Mesodermal cell (in vitro differentiated cells): ENCODE measurements at regions not wholly inside any gene's neighbourhood (a gene's known extent, or its start where the extent isn't known, plus 50 kb on each side); places are given as distances from the start of the nearest gene placed in this dataset.

Experiments
- H3K27ac ChIP-seq: 2 replicates; pipeline ENCODE4 v1.7.0; 2013; ENCODE audit warnings: mild to moderate bottlenecking, low read depth, low read length, moderate library complexity; ENCODE audit not compliant: severe bottlenecking
- H3K36me3 ChIP-seq: 2 replicates; pipeline ENCODE4 v1.7.1; 2013; ENCODE audit warnings: mild to moderate bottlenecking, low read length, moderate library complexity; ENCODE audit not compliant: control insufficient read depth, insufficient read depth
- H3K4me1 ChIP-seq: one replicate; pipeline ENCODE4 v1.7.1; 2013; ENCODE audit warnings: mild to moderate bottlenecking, low read length; ENCODE audit not compliant: insufficient read depth, control insufficient read depth, poor library complexity, severe bottlenecking
- H3K4me3 ChIP-seq: 2 replicates; pipeline ENCODE4 v1.7.0; 2013; ENCODE audit warnings: low read length, control low read depth, mild to moderate bottlenecking; ENCODE audit not compliant: insufficient read depth, poor library complexity, severe bottlenecking; ENCODE audit errors: extremely low read depth
- H3K9me3 ChIP-seq: 2 replicates; pipeline ENCODE4 v1.7.1; 2013; ENCODE audit warnings: mild to moderate bottlenecking, low read length, moderate library complexity; ENCODE audit not compliant: control insufficient read depth
- WGBS, 2 experiments: methylation state at CpG; one replicate each; pipeline ENCODE4 v1.1.5; 2013; ENCODE audit warnings: missing lambda C conversion rate in 2 of 2; ENCODE audit not compliant: insufficient coverage in 2 of 2; 5-methylcytosine and 5-hydroxymethylcytosine counted together

- H3K4me1 ChIP-seq: no peaks in the 10 kb centered on the region
- H3K4me3 ChIP-seq: no peak overlapping the region
- no peaks in the 10 kb centered on the region for H3K9me3 ChIP-seq
- H3K36me3 ChIP-seq: no peaks in the 10 kb centered on the region
- H3K27ac ChIP-seq: no peak overlapping the region
- WGBS, 2 experiments: 88 to 100% methylated on average over 1 to 6 of the region's 6 CpGs
Observed at GRCh38 chr1:14535619-14536355, 62.7 kb upstream of the KAZN start.

- WGBS, 2 experiments: 60% methylated on average over 1 of the region's 4 CpGs; no CpG with 5 or more reads in 1 of the 2 experiments
- no peak overlapping the region for H3K27ac ChIP-seq
Observed at GRCh38 chr1:14538335-14538734, 60.1 kb upstream of the KAZN start.

GRCh38 chr1:14539309-14539708 lies 59.2 kb upstream of the KAZN start:
- 88 to 95% methylated on average over 1 to 3 of the region's 3 CpGs for WGBS, 2 experiments
- Histone ChIP-seq H3K36me3 (no peaks in the 10 kb centered on the region), H3K4me3 (no peak overlapping the region), H3K4me1 (no peaks in the 10 kb centered on the region), H3K9me3 (no peaks in the 10 kb centered on the region), H3K27ac (no peak overlapping the region)

More at GRCh38 chr1:14538335-14538734, 60.1 kb upstream of the KAZN start:
- no peaks in the 10 kb centered on the region for H3K4me1 ChIP-seq
- no peak overlapping the region for H3K4me3 ChIP-seq
- H3K9me3 ChIP-seq: no peaks in the 10 kb centered on the region
- no peaks in the 10 kb centered on the region for H3K36me3 ChIP-seq

- Histone ChIP-seq H3K4me1 (no peaks in the 10 kb centered on the region), H3K9me3 (no peaks in the 10 kb centered on the region), H3K27ac (no peak overlapping the region), H3K36me3 (no peaks in the 10 kb centered on the region), H3K4me3 (no peak overlapping the region)
- WGBS, 2 experiments: 79 to 92% methylated on average over 4 to 5 of the region's 9 CpGs
Observed at GRCh38 chr1:14539953-14540563, 58.4 kb upstream of the KAZN start.

- 94 to 96% methylated on average over 4 to 5 of the region's 5 CpGs for WGBS, 2 experiments
Observed at GRCh38 chr1:14541348-14541747, 57.1 kb upstream of the KAZN start.

GRCh38 chr1:14543191-14543840 lies 55.2 kb upstream of the KAZN start:
- Histone ChIP-seq H3K27ac (no peak overlapping the region), H3K36me3 (no peaks in the 10 kb centered on the region), H3K9me3 (peaks cover 7% of the 10 kb centered on the region), H3K4me1 (no peaks in the 10 kb centered on the region), H3K4me3 (no peak overlapping the region)
- 67 to 96% methylated on average over 3 to 4 of the region's 7 CpGs for WGBS, 2 experiments

More at GRCh38 chr1:14541348-14541747, 57.1 kb upstream of the KAZN start:
- H3K4me3 ChIP-seq: no peak overlapping the region
- peaks cover 7% of the 10 kb centered on the region for H3K9me3 ChIP-seq
- no peaks in the 10 kb centered on the region for H3K36me3 ChIP-seq
- no peaks in the 10 kb centered on the region for H3K4me1 ChIP-seq
- H3K27ac ChIP-seq: no peak overlapping the region

DNA sequence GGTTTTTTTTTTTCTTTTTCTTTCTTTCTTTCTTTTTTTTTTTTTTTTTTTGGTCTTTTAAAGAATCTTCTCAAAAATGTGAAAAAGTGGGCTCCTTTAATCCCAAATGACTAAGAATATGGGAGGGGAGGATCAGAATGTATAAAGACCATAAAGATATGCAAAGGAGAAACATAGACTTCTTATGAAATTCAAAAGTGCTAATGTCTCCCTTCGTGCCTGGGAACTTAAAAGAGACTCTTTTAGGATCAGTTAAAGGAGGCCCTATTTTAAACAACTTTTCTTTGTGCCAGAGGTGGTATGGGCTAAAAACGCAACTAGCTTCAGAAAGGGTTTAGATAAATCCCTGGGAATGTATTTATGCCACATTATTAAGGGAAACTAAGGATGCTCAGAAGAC lies 54.2 kb upstream of the KAZN start:
- WGBS, 2 experiments: 100% methylated on average over 1 of the region's 2 CpGs; no CpG with 5 or more reads in 1 of the 2 experiments
- Histone ChIP-seq H3K9me3 (peaks cover 7% of the 10 kb centered on the region), H3K4me3 (no peak overlapping the region)

GRCh38 chr1:14545422-14546025 lies 53.0 kb upstream of the KAZN start:
- WGBS, 2 experiments: 68 to 81% methylated on average over 2 to 3 of the region's 4 CpGs
- no peak overlapping the region for H3K4me3 ChIP-seq
- H3K27ac ChIP-seq: no peak overlapping the region
- peaks cover 7% of the 10 kb centered on the region for H3K9me3 ChIP-seq
- no peaks in the 10 kb centered on the region for H3K4me1 ChIP-seq
- no peaks in the 10 kb centered on the region for H3K36me3 ChIP-seq

More for the DNA sequence above, 54.2 kb upstream of the KAZN start:
- Histone ChIP-seq H3K36me3 (no peaks in the 10 kb centered on the region), H3K4me1 (no peaks in the 10 kb centered on the region), H3K27ac (no peak overlapping the region)

- Histone ChIP-seq H3K4me3 (no peak overlapping the region), H3K9me3 (peaks cover 7% of the 10 kb centered on the region), H3K4me1 (no peaks in the 10 kb centered on the region), H3K27ac (no peak overlapping the region), H3K36me3 (no peaks in the 10 kb centered on the region)
- WGBS, 2 experiments: 74 to 87% methylated on average over 3 of the region's 3 CpGs
Observed at GRCh38 chr1:14546416-14546815, 52.1 kb upstream of the KAZN start.
